ENCODE measurements at regions not wholly inside any gene's neighbourhood (a gene's known extent, or its start where the extent isn't known, plus 50 kb on each side); places are given as distances from the start of the nearest gene placed in this dataset.

- no peak for TF ChIP-seq POLR2AphosphoS5 (IDR thresholded peaks at IDR 0.05; ENCODE audit: borderline replicate concordance, low read depth, low read length)
- TF ChIP-seq EZH2 (IDR thresholded peaks at IDR 0.05): no peak
These were observed 88.8 kb upstream of the SHANK2 start for GRCh38 chr11:71341173-71341572.

All from SK-N-MC (cell line).